ENCODE measurements at regions not wholly inside any gene's neighbourhood (a gene's known extent, or its start where the extent isn't known, plus 50 kb on each side); places are given as distances from the start of the nearest gene placed in this dataset.

DNA sequence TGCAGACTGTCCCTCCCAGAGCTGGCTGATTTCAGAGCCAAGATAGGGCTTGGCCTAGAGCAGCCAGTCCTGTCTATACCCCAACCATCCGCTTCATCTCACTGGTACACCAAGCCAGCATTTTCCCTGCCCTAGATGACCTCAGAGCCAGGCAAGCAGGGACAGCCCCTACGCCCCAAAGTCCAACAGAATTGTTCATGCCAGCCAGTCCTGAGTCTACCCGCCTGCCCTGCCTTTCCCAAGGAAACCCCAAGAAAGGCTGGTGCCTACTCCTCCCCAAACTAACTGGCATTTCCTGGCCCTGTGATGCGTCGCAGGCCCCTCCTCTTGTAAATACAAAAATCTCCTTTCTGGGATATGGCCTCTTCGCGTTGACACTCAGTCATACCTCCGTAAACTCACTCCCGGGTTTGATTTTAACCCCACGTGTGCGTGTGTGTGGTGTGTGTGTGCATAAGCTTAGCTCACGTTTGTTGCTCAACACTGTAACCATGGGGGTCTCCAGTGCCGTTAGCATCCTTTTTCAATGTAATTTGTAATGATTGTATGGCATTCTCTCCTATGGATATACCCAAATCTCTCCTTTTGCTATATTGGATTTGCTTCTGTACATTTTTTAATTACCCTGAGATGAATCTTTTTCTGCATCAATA lies 75.3 kb downstream of the SIK1 start:
- Histone ChIP-seq H3K9me1 (replicated peaks; ENCODE audit: control insufficient read depth, extremely low read depth, insufficient read depth, low read length) (no peaks in the 10 kb centered on the region), H3K27me3 (ENCODE audit: control insufficient read depth in 2 of 2, insufficient read depth in 2 of 2, low read length in 2 of 2) (no peaks in the 10 kb centered on the region), H3K4me1 (ENCODE audit: control insufficient read depth, extremely low read depth, insufficient read depth, low read length) (peaks cover 16% of the 10 kb centered on the region), H2AFZ (ENCODE audit: low read depth, low read length) (no peak overlapping the region), H3K9me3 (replicated peaks; ENCODE audit: control insufficient read depth, insufficient read depth, low read length) (no peaks in the 10 kb centered on the region), H3K79me2 (ENCODE audit: control insufficient read depth, insufficient read depth, low read length) (no peaks in the 10 kb centered on the region), H3K36me3 (ENCODE audit: control insufficient read depth in 2 of 2, extremely low read depth in 1 of 2, insufficient read depth in 2 of 2, low read length in 2 of 2) (no peaks in the 10 kb centered on the region), H3K9ac (replicated peaks; ENCODE audit: extremely low read depth, insufficient read depth, low read length) (no peak overlapping the region), H3K27ac (ENCODE audit: insufficient read depth, low read depth, low read length) (no peak overlapping the region), H4K20me1 (replicated peaks; ENCODE audit: control insufficient read depth, extremely low read depth, insufficient read depth, low read length) (no peaks in the 10 kb centered on the region), H3K4me2 (ENCODE audit: insufficient read depth, low read length) (no peak overlapping the region), H3K4me3 (replicated peaks in 1 of 3; ENCODE audit: insufficient read depth in 1 of 3, low read depth in 1 of 3, low read length in 3 of 3) (no peak overlapping the region)
- POLR2A ChIA-PET: no interaction called here
- DNase-seq (ENCODE audit: low read depth, low spot score): no peak
- no peak for FAIRE-seq
- TF ChIP-seq GATA2 (IDR thresholded peaks at IDR 0.05; ENCODE audit: insufficient read depth, insufficient read length, low read depth, low read length) (no peak), POLR2AphosphoS5 (IDR thresholded peaks at IDR 0.05; ENCODE audit: insufficient read depth, low read depth, low read length) (no peak), FOS (IDR thresholded peaks at IDR 0.05; ENCODE audit: borderline replicate concordance, insufficient read depth, low read length) (no peak), MAX (IDR thresholded peaks at IDR 0.05; ENCODE audit: insufficient read depth, insufficient read length) (no peak), JUN (IDR thresholded peaks at IDR 0.05; ENCODE audit: borderline replicate concordance, insufficient read depth, insufficient read length, low read depth) (no peak), MYC (IDR thresholded peaks at IDR 0.05; ENCODE audit: low read depth, low read length) (no peak), EZH2 (IDR thresholded peaks at IDR 0.05; ENCODE audit: borderline replicate concordance, low read depth, low read length, severe bottlenecking) (no peak), CTCF (IDR thresholded peaks at IDR 0.05; ENCODE audit: extremely low read depth in 1 of 2, insufficient read depth in 1 of 2, low read depth in 1 of 2, low read length in 2 of 2) (no peak), POLR2A (IDR thresholded peaks at IDR 0.05; ENCODE audit: low read depth, low read length) (no peak)
- CTCF ChIA-PET: no interaction called here
- intact Hi-C loops (cut with micrococcal nuclease) (no loop called here), dilution Hi-C loops (cut with MboI; ENCODE audit: extremely low pct_ligation_motif_present, low sequenced_read_pairs) (no loop called here)
- no TSS peak for BruUV-seq (replicated peaks)
